Activated CD4-positive, alpha-beta T cell treated with anti-CD3 and anti-CD28 coated beads for 4 hours (primary cell): ENCODE measurements at regions not wholly inside any gene's neighbourhood (a gene's known extent, or its start where the extent isn't known, plus 50 kb on each side); places are given as distances from the start of the nearest gene placed in this dataset.

ENCODE experiments used
- DNase-seq, 2 donors: peaks; one replicate each; pipeline ENCODE4 v3.0.0-alpha.2; 2020

- no peak for DNase-seq
Observed at GRCh38 chr9:109914280-109915027, 134.5 kb downstream of the PALM2AKAP2 start.

GRCh38 chr9:109916316-109916715 lies 136.3 kb downstream of the PALM2AKAP2 start:
- no peak for DNase-seq

DNA sequence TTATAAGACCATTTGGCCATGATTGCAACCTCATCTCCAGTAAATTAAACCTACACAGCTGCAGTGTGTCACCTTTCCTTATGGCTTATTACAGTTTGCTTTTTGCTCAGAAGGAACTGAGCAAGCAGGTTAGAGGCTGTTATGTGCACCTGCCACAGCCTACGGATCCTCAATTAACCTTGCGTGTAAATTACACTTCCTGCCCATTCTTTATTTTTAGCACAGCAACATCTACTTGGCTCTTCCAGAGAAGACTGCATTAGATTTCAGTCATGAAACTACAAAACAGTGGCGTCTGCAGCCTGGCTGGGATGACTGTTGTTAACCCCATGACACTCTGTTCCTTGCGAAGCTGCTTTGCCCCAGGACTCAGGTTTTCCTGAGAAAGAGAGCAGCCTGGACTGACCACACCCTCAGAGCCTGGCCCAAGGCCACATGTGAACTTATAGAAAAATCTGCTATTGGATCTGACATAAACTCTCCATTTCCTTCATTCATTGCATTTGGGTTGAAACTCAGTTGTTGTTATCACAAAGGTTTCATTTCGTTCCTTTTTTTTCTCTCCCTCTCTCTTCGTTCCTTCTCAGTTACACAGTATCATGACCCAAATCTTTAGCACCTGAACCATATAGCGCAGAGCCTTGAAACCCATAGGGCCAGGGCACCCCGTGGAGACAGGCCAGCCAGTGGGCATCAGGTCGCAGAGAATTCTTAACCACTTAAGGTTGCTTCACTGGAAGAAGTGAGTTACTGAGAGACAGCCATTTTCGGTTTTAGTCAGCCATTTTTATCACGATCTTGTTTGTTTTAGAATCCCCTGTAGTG lies 138.6 kb downstream of the PALM2AKAP2 start:
- no peak for DNase-seq

DNA sequence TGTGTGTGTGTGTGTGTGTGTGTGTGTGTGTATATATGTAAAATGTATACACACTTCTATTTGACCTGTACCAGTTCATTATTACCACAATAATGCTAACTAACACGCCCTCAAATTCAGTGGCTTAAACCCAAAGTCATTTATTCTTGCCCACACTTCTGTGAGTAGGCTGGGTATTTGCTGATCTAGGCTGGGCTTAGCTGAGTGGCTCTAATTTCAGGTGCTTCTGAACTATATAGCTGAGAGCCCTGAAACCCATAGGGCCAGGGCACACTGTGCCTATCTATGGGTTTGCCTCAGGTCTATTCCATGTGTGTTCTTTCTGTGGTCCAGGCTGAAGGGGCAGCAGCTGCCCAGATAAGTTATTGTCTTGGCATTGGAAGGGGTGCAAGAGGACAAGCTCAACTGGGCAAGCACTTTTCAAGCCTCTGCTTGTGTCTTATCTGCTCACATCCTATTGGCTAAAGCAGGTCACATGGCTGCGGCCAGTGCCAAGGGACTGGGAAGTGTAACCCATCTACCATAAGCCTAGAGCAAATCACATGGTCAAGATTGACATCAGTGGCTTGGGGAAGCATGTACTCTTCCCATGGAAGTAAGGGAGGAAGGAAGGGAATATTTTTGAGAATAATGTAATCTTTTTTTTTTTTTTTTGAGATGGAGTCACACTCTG lies 139.9 kb downstream of the PALM2AKAP2 start:
- no peak for DNase-seq

- no peak for DNase-seq
Observed at GRCh38 chr9:109922617-109923470, 142.8 kb downstream of the PALM2AKAP2 start.

- DNase-seq = no peak
Observed at GRCh38 chr9:109923471-109923760, 143.4 kb downstream of the PALM2AKAP2 start.

GRCh38 chr9:109923806-109924205 lies 143.8 kb downstream of the PALM2AKAP2 start:
- no peak for DNase-seq

DNA sequence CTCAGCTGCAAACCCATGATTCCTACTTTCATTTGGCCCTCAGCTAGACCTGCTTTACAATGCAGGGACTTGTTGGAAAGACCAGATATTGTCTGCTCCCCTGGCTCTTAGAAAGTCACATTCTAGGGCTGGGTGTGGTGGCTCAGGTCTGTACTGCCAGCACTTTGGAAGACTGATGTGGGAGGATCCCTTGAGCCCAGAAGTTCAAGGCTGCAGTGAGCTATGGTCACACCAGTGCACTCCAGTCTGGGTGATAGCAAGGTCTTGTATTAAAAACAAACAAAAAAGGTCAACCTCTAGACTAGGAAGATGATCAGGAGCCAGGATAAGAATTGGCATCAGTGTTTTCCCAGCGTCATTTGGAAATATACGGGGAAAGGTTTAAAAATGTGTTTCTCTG lies 145.8 kb downstream of the PALM2AKAP2 start:
- DNase-seq = no peak

- DNase-seq = no peak
Observed at GRCh38 chr9:109926421-109926869, 146.4 kb downstream of the PALM2AKAP2 start.

- no peak for DNase-seq
Observed at GRCh38 chr9:109931623-109932022, 151.6 kb downstream of the PALM2AKAP2 start.

- no peak for DNase-seq
Observed at GRCh38 chr9:109934136-109934856, 154.3 kb downstream of the PALM2AKAP2 start.

DNA sequence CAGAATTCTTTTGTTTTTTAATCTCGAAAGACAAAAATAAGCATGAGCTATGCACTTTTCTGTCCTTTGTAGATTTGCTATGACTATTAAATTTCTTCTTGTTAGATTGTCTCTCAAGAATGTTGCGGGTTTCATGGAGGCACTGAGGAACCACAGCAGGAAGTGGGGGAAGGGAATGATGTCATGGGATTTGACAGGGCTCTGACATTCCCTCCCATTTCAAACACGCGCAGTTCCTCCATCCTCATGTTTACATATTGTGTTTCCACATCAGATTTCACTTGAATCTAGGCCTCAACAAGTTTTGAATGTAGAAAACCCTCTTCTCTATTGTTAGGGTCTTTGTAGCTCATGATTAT lies 154.8 kb downstream of the PALM2AKAP2 start:
- no peak for DNase-seq

DNA sequence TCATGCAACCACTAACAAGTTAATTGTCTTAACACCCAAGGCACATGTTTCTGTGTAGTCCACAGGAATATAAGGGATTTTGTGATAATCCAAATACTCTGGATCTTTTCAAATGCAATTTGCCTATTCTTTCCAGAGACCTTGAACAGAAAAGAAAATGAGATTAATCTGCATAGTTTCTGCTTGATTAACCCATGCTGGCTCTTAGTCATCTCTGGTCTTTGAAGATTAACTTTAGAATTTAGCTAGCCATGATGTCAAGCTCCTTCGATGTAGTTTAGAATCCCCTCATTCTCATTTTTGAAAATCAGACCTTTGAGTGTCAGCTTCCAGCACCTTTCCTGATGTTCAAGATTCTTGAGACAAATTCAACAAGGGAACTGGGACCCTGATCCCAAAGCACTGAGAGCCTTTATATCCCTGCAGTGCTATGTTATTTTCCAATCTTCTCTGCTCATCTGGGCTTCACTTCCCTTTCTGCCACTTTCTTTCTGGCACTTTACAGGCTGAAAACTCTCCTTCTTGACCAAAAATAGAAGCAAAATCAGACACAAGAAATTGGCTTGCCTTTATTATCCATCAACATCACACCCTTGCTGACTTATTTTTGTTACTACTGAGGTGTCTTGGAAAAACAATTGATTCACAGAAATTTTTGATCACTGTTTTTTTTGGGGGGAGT lies 155.5 kb downstream of the PALM2AKAP2 start:
- DNase-seq = no peak

DNA sequence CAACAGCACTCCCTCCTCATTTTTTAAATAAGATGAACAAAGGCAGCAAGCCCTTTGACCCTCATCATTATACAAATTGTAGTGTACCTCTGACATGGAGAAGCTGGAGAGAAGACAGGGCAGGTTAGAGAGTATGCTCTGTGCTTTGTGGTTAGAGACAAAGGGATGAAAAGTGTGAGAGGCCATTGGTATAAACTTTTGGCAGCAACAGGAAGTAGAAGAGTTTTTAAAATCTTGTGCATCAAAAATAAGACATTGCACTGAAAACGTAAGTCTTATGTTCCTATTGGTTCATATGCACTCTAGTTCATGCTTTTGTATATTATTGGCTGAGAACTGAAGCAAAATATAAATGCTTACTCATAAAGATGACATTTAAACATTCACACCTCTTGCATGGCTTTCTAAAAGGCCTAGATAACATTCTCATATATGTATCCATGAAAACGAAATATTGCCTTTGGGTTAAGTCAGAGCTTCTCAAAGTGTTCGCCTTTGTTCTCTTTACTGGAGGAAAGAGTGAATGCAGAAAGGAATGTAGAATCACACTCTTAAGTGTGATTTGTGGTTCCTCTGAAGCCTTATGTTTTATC lies 158.0 kb downstream of the PALM2AKAP2 start:
- DNase-seq = no peak

- no peak for DNase-seq
Observed at GRCh38 chr9:109939698-109940342, 159.8 kb downstream of the PALM2AKAP2 start.

DNA sequence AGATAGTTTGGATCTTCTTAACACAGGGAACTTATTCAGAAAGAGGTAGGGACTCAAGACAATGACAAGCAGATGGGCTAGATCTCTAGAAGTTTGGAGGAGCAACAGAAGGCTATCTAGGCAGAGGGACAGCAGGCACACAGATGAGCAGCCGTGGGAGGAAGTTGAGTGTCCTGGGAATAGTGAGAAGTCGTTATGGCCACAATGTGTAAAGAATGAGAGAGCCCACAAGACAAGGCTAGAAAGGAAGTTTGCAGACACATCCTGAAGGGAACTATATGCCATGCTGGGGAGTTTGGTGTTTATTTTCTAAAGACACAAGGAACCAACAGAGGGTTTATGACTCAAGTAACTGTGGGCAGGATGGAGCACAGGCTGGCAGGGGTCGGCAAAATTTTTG lies 160.6 kb downstream of the PALM2AKAP2 start:
- no peak for DNase-seq

GRCh38 chr9:109941771-109942170 lies 161.8 kb downstream of the PALM2AKAP2 start:
- DNase-seq = no peak

DNA sequence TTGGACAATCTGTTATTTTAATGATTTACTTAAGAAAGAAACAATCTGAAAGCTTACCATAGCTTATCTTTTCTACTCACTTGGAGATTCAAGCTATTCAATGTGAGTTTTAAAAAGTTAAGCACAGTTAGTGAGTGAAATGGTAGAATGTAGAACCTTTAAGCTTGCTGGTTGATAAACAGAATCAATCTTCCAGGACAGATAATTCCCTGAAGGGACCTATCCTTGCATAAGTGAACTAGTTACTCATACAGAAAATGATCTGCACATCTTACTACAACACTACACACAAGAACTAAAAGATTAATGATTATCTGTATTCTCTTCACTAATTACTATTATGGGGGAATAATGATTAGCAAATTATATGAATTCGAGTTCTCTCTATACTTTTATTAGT lies 165.6 kb downstream of the PALM2AKAP2 start:
- no peak for DNase-seq

DNA sequence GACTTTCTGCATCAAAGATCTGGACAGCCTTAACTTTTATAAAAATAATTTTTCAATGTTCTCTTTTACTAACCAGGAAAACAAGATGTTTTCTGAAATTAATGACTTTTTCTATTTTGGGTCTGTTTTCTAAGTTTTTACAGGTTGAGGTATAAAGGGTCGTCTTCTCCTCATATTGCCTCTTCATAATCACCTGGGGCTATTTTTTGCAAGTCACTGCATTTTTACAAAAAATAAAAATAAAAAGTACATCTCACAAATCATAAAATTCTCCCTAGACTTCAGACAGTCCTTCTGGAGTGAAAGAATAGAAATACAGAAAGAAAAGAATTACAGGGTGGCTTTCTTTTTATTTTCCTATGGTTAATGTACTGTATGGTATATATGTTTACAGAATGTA lies 168.5 kb downstream of the PALM2AKAP2 start:
- DNase-seq = no peak

DNA sequence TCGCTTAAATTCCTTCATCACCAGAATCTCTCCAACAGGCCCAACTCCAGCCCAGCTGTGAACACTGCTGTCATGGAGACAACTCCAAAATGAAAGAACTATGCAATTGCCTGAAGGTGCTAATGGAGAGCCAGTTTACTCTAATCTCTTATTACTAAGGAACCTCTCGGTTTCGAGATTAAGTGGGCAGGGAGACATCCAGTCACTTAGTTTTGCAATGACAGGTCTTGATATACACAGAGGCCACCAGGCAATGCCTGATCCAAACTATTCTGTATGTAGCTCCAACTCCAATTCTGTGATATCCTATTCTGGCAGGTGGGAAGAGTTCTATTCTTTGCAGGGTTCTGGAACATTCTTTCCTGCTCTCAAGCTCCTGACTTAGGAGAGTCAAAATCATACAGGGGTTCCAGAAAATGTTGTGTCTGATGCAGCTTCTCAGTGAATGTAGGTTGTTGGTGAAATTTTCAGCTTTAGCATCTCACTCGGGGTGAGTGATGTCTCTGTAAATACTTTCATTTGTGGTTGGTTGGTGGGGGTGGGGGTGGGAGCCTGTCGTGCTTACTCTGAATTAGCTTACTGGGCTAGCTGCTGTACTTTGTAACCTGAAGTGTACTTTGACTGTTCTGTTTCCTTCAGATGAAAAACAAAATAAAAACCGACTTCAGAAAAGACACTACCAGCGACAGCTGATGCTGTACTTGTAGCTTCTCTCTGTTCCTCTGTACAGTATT lies 170.9 kb downstream of the PALM2AKAP2 start:
- DNase-seq = no peak
